ENCODE measurements at regions not wholly inside any gene's neighbourhood (a gene's known extent, or its start where the extent isn't known, plus 50 kb on each side); places are given as distances from the start of the nearest gene placed in this dataset.
"Not testable (repeated sequence)": the region's sequence is repeated elsewhere in the genome, so short reads cannot be mapped to it uniquely, and the experiment has no call there.

- not testable (repeated sequence) for DNase-seq (ENCODE audit: low spot score)
Observed at GRCh38 chr6:163696311-163696710, 281.8 kb downstream of the QKI start.

- no peak for DNase-seq (ENCODE audit: low spot score)
Observed at GRCh38 chr6:163695414-163695864, 280.9 kb downstream of the QKI start.

- no peak for DNase-seq (ENCODE audit: low spot score)
Observed at GRCh38 chr6:163694988-163695398, 280.5 kb downstream of the QKI start.

GRCh38 chr6:163694072-163694471 is 279.6 kb downstream of the QKI start:
- DNase-seq (ENCODE audit: low spot score): no peak

- no peak for DNase-seq (ENCODE audit: low spot score)
Observed at GRCh38 chr6:163691049-163691448, 276.5 kb downstream of the QKI start.

- no peak for DNase-seq (ENCODE audit: low spot score)
Observed at GRCh38 chr6:163688739-163689362, 274.3 kb downstream of the QKI start.

GRCh38 chr6:163687075-163687474 is 272.6 kb downstream of the QKI start:
- DNase-seq (ENCODE audit: low spot score): no peak

GRCh38 chr6:163686301-163686700 is 271.8 kb downstream of the QKI start:
- DNase-seq (ENCODE audit: low spot score): no peak

GRCh38 chr6:163683105-163683622 is 268.6 kb downstream of the QKI start:
- no peak for DNase-seq (ENCODE audit: low spot score)

- no peak for DNase-seq (ENCODE audit: low spot score)
Observed at GRCh38 chr6:163679753-163680152, 265.2 kb downstream of the QKI start.

GRCh38 chr6:163679012-163679660 is 264.6 kb downstream of the QKI start:
- no peak for DNase-seq (ENCODE audit: low spot score)

GRCh38 chr6:163675611-163676010 is 261.1 kb downstream of the QKI start:
- no peak for DNase-seq (ENCODE audit: low spot score)

GRCh38 chr6:163672710-163673109 is 258.2 kb downstream of the QKI start:
- no peak for DNase-seq (ENCODE audit: low spot score)

- DNase-seq (ENCODE audit: low spot score): no peak
Observed at GRCh38 chr6:163671791-163672190, 257.3 kb downstream of the QKI start.

GRCh38 chr6:163671355-163671754 is 256.8 kb downstream of the QKI start:
- no peak for DNase-seq (ENCODE audit: low spot score)

- no peak for DNase-seq (ENCODE audit: low spot score)
Observed at GRCh38 chr6:163670336-163670735, 255.8 kb downstream of the QKI start.

- DNase-seq (ENCODE audit: low spot score): no peak
Observed at GRCh38 chr6:163668061-163668426, 253.5 kb downstream of the QKI start.

GRCh38 chr6:163667372-163668060 is 253.0 kb downstream of the QKI start:
- no peak for DNase-seq (ENCODE audit: low spot score)

- no peak for DNase-seq (ENCODE audit: low spot score)
Observed at GRCh38 chr6:163665464-163665863, 250.9 kb downstream of the QKI start.

GRCh38 chr6:163663575-163663974 is 249.1 kb downstream of the QKI start:
- no peak for DNase-seq (ENCODE audit: low spot score)

- DNase-seq (ENCODE audit: low spot score): no peak
Observed at GRCh38 chr6:163662604-163663225, 248.2 kb downstream of the QKI start.

- no peak for DNase-seq (ENCODE audit: low spot score)
Observed at GRCh38 chr6:163661272-163661671, 246.8 kb downstream of the QKI start.

GRCh38 chr6:163659803-163660202 is 245.3 kb downstream of the QKI start:
- DNase-seq (ENCODE audit: low spot score): no peak
